HEK293 (cell line): ENCODE measurements at regions not wholly inside any gene's neighbourhood (a gene's known extent, or its start where the extent isn't known, plus 50 kb on each side); places are given as distances from the start of the nearest gene placed in this dataset.

Source experiments
- CTCF ChIA-PET: fragments of 350-600 bp; formaldehyde crosslinking; extraction: SDS; loops from one replicate; lab custom pipeline; 2021; ENCODE audit warnings: antibody characterized with exemption; lab: Yijun Ruan, JAX
- POLR2A ChIA-PET: fragments of 300-600 bp; formaldehyde crosslinking; extraction: SDS; loops from one replicate; lab custom pipeline; 2020; ENCODE audit warnings: antibody characterized with exemption, inconsistent platforms; lab: Yijun Ruan, JAX
- H3K27ac ChIP-seq: fragments of 200-500 bp; sonication (Bioruptor generic); 2 replicates; pipeline ENCODE4 v1.5.1; 2014; ENCODE audit warnings: low read depth, low read length, control low read depth, inconsistent platforms; ENCODE audit errors: extremely low read depth
- H3K36me3 ChIP-seq, 2 experiments: fragments of 200-500 bp in 1 of 2; sonication (Bioruptor generic) in 1 of 2; 1 replicate in 1 of 2; 2 replicates in 1 of 2; pipeline ENCODE4 v1.5.1; 2014 to 2017; ENCODE audit warnings: inconsistent platforms in 2 of 2, low read length in 2 of 2; ENCODE audit not compliant: control insufficient read depth in 2 of 2, insufficient read depth in 1 of 2
- H3K4me1 ChIP-seq: fragments of 200-500 bp; sonication (Bioruptor generic); 2 replicates; pipeline ENCODE4 v1.5.1; 2014; ENCODE audit warnings: mild to moderate bottlenecking, low read length, inconsistent platforms; ENCODE audit not compliant: control insufficient read depth, insufficient read depth
- H3K4me3 ChIP-seq: 2 replicates; pipeline ENCODE4 v1.5.1; 2011; ENCODE audit warnings: low read depth, mild to moderate bottlenecking, control low read depth, low read length, moderate library complexity
- H3K9me3 ChIP-seq: fragments of 200-500 bp; sonication (Bioruptor generic); 2 replicates; pipeline ENCODE4 v1.5.1; 2014; ENCODE audit warnings: low read depth, low read length, inconsistent platforms; ENCODE audit not compliant: control insufficient read depth, insufficient read depth
- FEZF1 ChIP-seq: fragments of 450-650 bp; formaldehyde crosslinking; IDR thresholded peaks from 2 replicates; pipeline ENCODE4 v1.5.1; 2016; ENCODE audit warnings: missing biosample characterization, missing genetic modification characterization
- MZF1 ChIP-seq: fragments of 450-650 bp; formaldehyde crosslinking; IDR thresholded peaks from 2 replicates; pipeline ENCODE4 v1.5.1; 2017; ENCODE audit warnings: missing biosample characterization, missing genetic modification characterization, borderline replicate concordance
- REPIN1 ChIP-seq: fragments of 450-650 bp; formaldehyde crosslinking; IDR thresholded peaks from 2 replicates; pipeline ENCODE4 v1.5.1; 2017; ENCODE audit warnings: missing biosample characterization, missing genetic modification characterization, low read depth
- SALL2 ChIP-seq: fragments of 450-650 bp; formaldehyde crosslinking; IDR thresholded peaks from 2 replicates; pipeline ENCODE4 v1.5.0; 2017; ENCODE audit warnings: missing biosample characterization, mild to moderate bottlenecking, missing genetic modification characterization, borderline replicate concordance
- SCRT1 ChIP-seq: fragments of 450-650 bp; formaldehyde crosslinking; IDR thresholded peaks from 2 replicates; pipeline ENCODE4 v1.5.1; 2016; ENCODE audit warnings: missing biosample characterization, missing genetic modification characterization, borderline replicate concordance
- TSHZ1 ChIP-seq: fragments of 450-650 bp; formaldehyde crosslinking; IDR thresholded peaks from 2 replicates; pipeline ENCODE4 v1.5.1; 2016; ENCODE audit warnings: missing biosample characterization, missing genetic modification characterization, borderline replicate concordance
- ZBTB10 ChIP-seq: fragments of 450-650 bp; formaldehyde crosslinking; IDR thresholded peaks from 2 replicates; pipeline ENCODE4 v1.5.1; 2016; ENCODE audit warnings: missing biosample characterization, missing genetic modification characterization
- ZBTB21 ChIP-seq: fragments of 450-650 bp; formaldehyde crosslinking; IDR thresholded peaks from 2 replicates; pipeline ENCODE4 v1.5.1; 2017; ENCODE audit warnings: missing biosample characterization, missing genetic modification characterization
- ZBTB6 ChIP-seq: fragments of 450-650 bp; formaldehyde crosslinking; IDR thresholded peaks from 2 replicates; pipeline ENCODE4 v1.5.1; 2017; ENCODE audit warnings: missing biosample characterization, missing genetic modification characterization
- ZBTB7A ChIP-seq: fragments of 450-650 bp; formaldehyde crosslinking; IDR thresholded peaks from 2 replicates; pipeline ENCODE4 v1.5.1; 2016; ENCODE audit warnings: low read depth, missing biosample characterization, missing genetic modification characterization
- ZBTB8A ChIP-seq: fragments of 450-650 bp; formaldehyde crosslinking; IDR thresholded peaks from 2 replicates; pipeline ENCODE4 v1.5.1; 2016; ENCODE audit warnings: missing biosample characterization, missing genetic modification characterization
- ZFP41 ChIP-seq: fragments of 450-650 bp; formaldehyde crosslinking; IDR thresholded peaks from 2 replicates; pipeline ENCODE4 v1.5.1; 2016; ENCODE audit warnings: missing biosample characterization, missing genetic modification characterization, borderline replicate concordance
- ZNF202 ChIP-seq: fragments of 450-650 bp; formaldehyde crosslinking; IDR thresholded peaks from 2 replicates; pipeline ENCODE4 v1.5.1; 2016; ENCODE audit warnings: missing biosample characterization, missing genetic modification characterization, borderline replicate concordance
- ZNF302 ChIP-seq: fragments of 450-650 bp; formaldehyde crosslinking; IDR thresholded peaks from 2 replicates; pipeline ENCODE4 v1.5.1; 2016; ENCODE audit warnings: missing biosample characterization, missing genetic modification characterization, low read depth
- ZNF362 ChIP-seq: fragments of 450-650 bp; formaldehyde crosslinking; IDR thresholded peaks from 2 replicates; pipeline ENCODE4 v1.5.1; 2016; ENCODE audit warnings: missing biosample characterization, missing genetic modification characterization
- ZNF530 ChIP-seq: fragments of 450-650 bp; formaldehyde crosslinking; IDR thresholded peaks from 2 replicates; pipeline ENCODE4 v1.5.1; 2016; ENCODE audit warnings: low read depth, missing biosample characterization, missing genetic modification characterization
- ZNF600 ChIP-seq: fragments of 450-650 bp; formaldehyde crosslinking; IDR thresholded peaks from 2 replicates; pipeline ENCODE4 v1.5.1; 2016; ENCODE audit warnings: missing biosample characterization, missing genetic modification characterization
- ZNF645 ChIP-seq: fragments of 450-650 bp; formaldehyde crosslinking; IDR thresholded peaks from 2 replicates; pipeline ENCODE4; 2016; ENCODE audit warnings: missing biosample characterization, missing genetic modification characterization
- ZNF654 ChIP-seq: fragments of 450-650 bp; formaldehyde crosslinking; IDR thresholded peaks from 2 replicates; pipeline ENCODE4 v1.5.1; 2016; ENCODE audit warnings: low read depth, missing biosample characterization, missing genetic modification characterization
- ZNF658 ChIP-seq: fragments of 450-650 bp; formaldehyde crosslinking; IDR thresholded peaks from 2 replicates; pipeline ENCODE4; 2016; ENCODE audit warnings: missing biosample characterization, missing genetic modification characterization
- ZNF776 ChIP-seq: fragments of 450-650 bp; formaldehyde crosslinking; IDR thresholded peaks from 2 replicates; pipeline ENCODE4 v1.5.0; 2017; ENCODE audit warnings: missing biosample characterization, missing genetic modification characterization, borderline replicate concordance
- ZNF792 ChIP-seq: fragments of 450-650 bp; formaldehyde crosslinking; IDR thresholded peaks from 2 replicates; pipeline ENCODE4 v1.5.1; 2016; ENCODE audit warnings: missing biosample characterization, missing genetic modification characterization
- TF ChIP-seq, protein P1 (sequence below): fragments of 450-650 bp; formaldehyde crosslinking; IDR thresholded peaks from 2 replicates; pipeline ENCODE4 v1.5.1; 2016; ENCODE audit warnings: missing biosample characterization, missing genetic modification characterization
- TF ChIP-seq, protein P2 (sequence below): IDR thresholded peaks from 2 replicates; pipeline ENCODE4 v1.6.1; 2011; ENCODE audit warnings: mild to moderate bottlenecking, low read depth, low read length, borderline replicate concordance

GRCh38 chr4:79170077-79170476 is 155.8 kb downstream of the NAA11 start (continued):
- TF ChIP-seq ZNF645 (tag by site-specific recombination) (no peak), ZNF654 (tag by site-specific recombination) (no peak), SCRT1 (no peak), ZNF530 (tag by site-specific recombination) (no peak), MZF1 (tag by site-specific recombination) (no peak), ZBTB8A (tag by site-specific recombination) (no peak)

GRCh38 chr4:79164907-79165610 is 160.8 kb downstream of the NAA11 start:
- H3K4me3 ChIP-seq = no peak overlapping the region
- no peak overlapping the region for H3K27ac ChIP-seq
- no peaks in the 10 kb centered on the region for H3K36me3 ChIP-seq
- no peaks in the 10 kb centered on the region for H3K4me1 ChIP-seq
- CTCF ChIA-PET = interaction anchor here (0.5 kb wide), 1 partner anchor 69 kb away, joined by 3 read pairs; no protein-coding TSS in a partner anchor
- H3K9me3 ChIP-seq = no peaks in the 10 kb centered on the region
- POLR2A ChIA-PET = no interaction called here
- TF ChIP-seq ZNF658 (tag by site-specific recombination) = no peak
- no peak for TF ChIP-seq ZNF776 (tag by site-specific recombination)
- TF ChIP-seq ZBTB21 = no peak
- no peak for TF ChIP-seq ZBTB6 (tag by site-specific recombination)
- no peak for TF ChIP-seq ZNF362 (tag by site-specific recombination)
- TF ChIP-seq ZNF792 (tag by site-specific recombination) = no peak
- TF ChIP-seq ZFP41 (tag by site-specific recombination) = no peak
- no peak for TF ChIP-seq ZNF202
- TF ChIP-seq SALL2 (tag by site-specific recombination) = no peak
- TF ChIP-seq, protein P1, sequence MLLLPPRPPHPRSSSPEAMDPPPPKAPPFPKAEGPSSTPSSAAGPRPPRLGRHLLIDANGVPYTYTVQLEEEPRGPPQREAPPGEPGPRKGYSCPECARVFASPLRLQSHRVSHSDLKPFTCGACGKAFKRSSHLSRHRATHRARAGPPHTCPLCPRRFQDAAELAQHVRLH (tag by site-specific recombination) = no peak
- no peak for TF ChIP-seq FEZF1
- no peak for TF ChIP-seq TSHZ1
- TF ChIP-seq ZBTB7A (tag by site-specific recombination) = no peak
- no peak for TF ChIP-seq ZNF600
- no peak for TF ChIP-seq REPIN1 (tag by site-specific recombination)
- TF ChIP-seq ZNF302 = no peak
- TF ChIP-seq, protein P2, sequence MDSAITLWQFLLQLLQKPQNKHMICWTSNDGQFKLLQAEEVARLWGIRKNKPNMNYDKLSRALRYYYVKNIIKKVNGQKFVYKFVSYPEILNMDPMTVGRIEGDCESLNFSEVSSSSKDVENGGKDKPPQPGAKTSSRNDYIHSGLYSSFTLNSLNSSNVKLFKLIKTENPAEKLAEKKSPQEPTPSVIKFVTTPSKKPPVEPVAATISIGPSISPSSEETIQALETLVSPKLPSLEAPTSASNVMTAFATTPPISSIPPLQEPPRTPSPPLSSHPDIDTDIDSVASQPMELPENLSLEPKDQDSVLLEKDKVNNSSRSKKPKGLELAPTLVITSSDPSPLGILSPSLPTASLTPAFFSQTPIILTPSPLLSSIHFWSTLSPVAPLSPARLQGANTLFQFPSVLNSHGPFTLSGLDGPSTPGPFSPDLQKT = no peak
- no peak for TF ChIP-seq ZBTB10 (tag by site-specific recombination)
